HUDEP-2 (cell line): ENCODE measurements at regions not wholly inside any gene's neighbourhood (a gene's known extent, or its start where the extent isn't known, plus 50 kb on each side); places are given as distances from the start of the nearest gene placed in this dataset.
"Not testable (repeated sequence)": the region's sequence is repeated elsewhere in the genome, so short reads cannot be mapped to it uniquely, and the experiment has no call there.

ENCODE experiments used
- DNase-seq, 76 experiments: peaks; one replicate each; lab custom pipeline; 2025; ENCODE audit not compliant: unreplicated experiment in 76 of 76; lab: John Stamatoyannopoulos, UW

DNA sequence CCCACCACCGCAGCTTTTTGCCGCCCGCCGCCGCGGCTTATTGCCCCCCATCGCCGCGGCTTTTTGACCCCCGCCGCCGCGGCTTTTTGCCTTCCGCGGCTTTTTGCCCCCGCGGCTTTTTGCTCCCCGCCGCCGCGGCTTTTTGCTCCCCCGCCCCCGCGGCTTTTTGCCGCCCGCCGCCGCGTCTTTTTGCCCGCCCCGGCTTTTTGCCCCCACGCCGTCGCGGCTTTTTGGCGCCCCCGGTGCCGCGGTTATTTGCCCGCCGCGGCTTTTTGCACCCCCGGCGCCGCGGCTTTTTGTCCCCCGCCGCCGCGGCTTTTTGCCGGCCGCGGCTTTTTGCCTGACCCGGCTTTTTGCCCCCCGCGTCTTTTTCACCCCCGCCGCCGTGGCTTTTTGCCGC is 3061.8 kb upstream of the TEKT4 start:
- not testable (repeated sequence) for DNase-seq

DNA sequence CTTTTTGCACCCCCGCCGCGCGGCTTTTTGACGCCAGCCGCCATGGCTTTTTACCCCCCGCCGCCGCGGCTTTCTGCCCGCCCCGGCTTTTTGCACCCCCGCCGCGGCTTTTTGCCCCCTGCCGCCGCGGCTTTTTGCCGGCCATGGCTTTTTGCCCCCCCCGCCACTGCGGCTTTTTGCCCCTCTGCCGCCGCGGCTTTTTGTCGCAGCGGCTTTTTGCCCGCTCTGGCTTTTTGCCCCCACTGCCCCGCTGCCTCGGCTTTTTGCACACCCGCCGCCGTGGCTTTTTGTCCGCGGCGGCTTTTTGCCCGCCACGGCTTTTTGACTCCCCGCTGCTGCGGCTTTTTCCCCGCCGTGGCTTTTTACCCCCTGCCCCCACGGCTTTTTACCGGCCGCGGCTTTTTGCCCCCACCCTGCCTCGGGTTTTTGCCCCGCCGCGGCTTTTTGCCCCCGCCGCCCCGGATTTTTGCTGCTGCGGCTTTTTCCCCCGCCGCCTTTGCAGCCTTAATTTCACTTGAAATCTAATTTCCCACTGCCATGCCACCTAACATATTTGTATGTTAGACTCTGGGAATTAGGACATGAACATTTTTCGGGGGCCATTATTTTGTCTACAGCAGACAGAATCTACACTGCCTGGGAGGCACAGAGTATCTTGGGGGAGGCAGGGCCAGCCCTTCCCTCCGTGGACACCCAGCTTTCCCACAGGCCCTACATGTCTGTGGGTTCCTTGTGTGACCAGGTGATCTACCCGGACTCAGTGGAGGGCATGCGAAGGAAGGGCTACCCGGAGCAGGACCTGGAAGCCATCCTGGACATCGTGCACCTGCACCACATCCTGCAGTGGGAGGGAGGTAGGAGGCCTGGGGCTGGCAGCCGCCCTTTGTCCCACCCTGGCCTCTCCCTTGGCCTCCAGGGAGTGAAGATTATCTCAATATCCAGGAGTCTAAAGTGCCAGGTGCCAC is 3031.0 kb upstream of the TEKT4 start:
- DNase-seq = no peak

DNA sequence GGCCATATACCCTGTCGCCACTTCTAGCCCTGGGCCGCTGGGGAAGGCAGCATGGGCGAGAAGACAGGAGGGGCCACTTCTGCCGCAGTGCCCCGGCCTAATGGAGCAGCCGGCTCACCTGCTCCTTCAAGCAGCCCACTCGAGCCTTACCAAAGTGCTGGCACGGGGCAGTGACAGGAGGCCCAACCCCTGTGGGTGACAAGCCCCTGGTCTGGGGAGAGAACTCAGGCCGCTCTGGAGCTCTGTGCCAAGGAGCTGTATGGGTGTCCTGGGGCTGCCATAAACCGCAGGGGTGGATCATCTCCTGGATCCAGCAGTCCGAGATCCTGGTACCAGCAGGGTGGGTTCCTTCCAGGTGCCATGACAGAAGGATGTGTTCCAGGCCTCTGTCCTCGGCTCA is 3029.0 kb upstream of the TEKT4 start:
- not testable (repeated sequence) for DNase-seq

DNA sequence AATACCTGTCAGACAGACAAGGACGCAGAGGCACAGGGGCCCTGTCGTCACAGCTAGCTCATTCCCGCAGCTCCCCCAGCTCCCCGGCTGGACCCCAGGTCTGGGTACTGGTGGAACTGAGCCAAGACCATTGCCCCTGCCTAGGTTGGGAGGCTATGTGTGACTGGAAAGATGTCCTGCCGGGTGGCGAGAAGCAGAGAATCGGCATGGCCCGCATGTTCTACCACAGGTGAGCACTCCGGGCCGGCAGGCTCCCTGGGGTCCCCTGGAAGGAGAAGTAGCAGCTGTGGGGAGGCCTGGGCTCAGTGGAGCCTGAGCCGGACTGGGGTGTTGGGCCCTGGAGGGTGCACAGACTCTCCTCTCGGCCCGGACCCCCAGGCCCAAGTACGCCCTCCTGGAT is 3028.3 kb upstream of the TEKT4 start:
- not testable (repeated sequence) for DNase-seq

DNA sequence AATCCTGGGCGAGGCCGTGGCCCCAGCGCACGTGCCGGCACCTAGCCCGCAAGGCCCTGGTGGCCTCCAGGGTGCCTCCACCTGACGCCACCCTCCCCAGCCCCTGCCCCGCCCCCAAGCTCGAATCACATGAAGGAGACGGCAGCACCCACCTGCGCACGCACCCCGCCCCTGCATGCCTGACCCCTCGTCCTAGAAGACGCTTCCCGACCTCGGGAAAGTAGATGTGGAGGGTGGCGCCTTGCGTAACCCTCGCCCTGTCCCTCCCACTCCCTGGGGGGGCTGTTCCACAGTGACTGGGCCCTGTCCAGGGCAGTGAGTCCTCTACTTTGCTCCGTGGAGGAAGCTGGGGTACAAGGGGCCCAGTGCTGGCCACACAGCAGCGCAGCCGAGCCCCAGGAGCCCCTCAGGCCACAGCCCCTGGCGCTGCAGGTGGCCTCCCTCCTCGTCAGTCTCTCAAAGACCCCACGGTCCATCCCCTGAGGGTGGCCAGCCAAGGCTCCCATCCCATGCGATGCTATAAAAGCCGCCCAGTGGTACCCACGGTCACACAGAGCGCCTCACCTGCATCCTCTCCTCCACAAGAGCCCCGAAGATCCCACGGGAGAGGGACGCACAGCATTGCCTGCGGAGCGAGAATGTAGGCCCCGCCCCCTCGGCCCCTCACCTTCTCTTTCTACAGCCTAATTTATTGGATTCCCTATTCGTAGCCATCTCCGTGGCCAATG is 3027.3 kb upstream of the TEKT4 start:
- DNase-seq = not testable (repeated sequence)

DNA sequence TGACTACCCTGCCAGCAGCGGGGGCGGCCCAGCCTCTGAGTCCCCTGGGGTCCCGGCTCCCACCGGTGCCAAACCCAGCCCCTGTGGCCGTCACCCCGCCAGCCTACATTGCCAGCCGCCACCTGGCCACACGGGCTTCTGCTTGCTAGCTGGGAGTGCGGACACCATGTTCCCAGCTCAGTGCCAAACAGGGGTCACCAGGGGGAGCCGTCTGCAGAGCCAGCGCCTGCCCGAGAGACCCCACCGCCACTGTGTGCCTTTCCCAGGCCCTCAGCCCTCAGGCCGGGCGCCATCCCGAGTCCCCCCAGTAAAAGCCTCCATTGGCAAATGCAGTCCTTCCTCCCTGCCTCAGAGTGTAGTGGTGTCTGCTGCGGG is 3026.8 kb upstream of the TEKT4 start:
- DNase-seq = not testable (repeated sequence)

DNA sequence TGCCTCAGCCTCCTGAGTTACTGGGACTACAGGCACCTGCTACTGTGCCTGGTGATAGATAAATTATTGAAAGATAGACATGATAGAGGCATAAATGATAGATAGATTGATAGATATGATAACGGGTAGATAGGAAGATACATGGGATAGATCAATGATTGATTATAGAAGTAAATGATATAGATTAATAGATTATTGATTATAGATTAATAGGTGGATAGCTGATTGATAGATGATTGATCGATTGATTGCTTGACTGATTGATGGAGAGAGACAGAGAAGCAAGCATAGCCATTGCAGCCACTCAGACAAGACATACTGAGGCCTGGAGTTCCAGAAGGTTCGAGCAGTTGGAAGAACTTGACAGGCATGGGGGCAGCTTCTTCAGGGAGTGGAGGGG is 3024.8 kb upstream of the TEKT4 start:
- DNase-seq = not testable (repeated sequence)

DNA sequence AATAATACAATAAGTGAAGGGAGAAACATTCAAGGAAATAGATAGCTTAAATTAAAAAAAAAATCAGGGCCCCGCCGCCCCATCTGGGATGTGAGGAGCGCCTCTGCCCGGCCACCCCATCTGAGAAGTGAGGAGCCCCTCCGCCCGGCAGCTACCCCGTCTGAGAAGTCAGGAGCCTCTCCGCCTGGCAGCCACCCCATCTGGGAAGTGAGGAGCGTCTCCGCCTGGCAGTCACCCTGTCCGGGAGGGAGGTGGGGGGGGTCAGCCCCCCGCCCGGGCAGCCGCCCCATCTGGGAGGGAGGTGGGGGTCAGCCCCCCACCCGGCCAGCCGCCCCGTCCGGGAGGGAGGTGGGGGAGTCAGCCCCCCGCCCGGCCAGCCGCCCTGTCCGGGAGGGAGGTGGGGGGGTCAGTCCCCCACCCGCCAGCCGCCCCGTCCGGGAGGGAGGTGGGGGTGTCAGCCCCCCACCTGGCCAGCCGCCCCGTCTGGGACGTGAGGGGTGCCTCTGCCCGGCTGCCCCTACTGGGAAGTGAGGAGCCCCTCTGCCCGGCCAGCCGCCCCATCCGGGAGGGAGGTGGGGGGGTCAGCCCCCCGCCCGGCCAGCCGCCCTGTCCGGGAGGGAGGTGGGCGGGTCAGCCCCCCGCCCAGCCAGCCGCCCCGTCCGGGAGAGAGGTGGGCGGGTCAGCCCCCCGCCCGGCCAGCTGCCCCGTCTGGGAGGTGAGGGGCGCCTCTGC is 3019.4 kb upstream of the TEKT4 start:
- DNase-seq = not testable (repeated sequence)

DNA sequence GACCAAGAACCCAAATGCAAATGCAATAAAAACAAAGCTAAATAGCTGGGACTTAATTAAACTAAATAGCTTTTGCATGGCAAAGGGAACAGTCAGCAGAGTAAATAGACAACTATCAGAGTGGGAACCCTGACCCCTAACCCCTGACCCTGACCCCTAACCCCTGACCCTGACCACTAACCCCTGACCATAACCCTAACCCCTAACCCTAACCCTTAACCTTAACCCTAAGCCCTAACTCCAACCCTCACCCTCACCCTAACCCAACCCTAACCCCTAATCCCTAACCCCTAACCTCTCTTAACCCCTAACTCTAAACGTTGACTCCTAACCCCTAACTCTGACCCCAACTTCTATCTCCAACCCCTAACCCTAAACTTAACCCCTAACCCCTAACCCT is 3014.3 kb upstream of the TEKT4 start:
- DNase-seq = not testable (repeated sequence)

DNA sequence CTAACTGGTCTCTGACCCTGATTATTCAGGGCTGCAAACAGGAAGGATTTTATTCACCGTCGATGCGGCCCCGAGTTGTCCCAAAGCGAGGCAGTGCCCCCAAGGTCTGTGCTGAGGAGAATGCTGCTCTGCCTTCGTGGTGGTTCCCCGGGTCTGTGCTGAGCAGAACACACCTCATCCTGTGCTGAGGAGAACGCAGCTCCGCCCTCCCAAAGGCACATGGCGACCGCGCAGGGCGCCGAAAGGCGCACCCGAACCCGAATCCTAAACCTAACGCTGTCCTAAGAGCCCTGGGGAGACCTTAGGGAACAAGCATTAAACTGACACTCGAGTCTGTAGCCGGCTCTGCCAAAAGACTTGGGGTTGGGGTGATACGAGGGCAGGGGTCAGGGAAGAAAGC is 3013.5 kb upstream of the TEKT4 start:
- not testable (repeated sequence) for DNase-seq

DNA sequence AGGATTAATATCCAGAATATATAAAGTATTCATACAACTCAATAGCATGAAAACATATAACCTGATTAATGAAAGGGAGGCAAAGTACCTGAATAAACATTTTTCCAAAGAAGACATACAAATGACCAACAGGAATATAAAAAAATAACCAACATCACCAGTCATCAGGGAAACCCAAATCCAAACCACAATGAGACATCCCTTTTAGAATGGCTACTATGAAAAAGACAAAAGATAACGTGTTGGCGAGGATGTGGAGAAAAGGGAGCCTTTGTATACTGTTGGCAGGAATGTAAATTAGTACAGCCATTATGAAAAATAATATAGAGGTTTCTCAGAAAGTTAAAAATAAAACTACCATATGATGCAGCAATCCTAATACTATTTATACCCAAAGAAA is 2999.5 kb upstream of the TEKT4 start:
- not testable (repeated sequence) for DNase-seq

DNA sequence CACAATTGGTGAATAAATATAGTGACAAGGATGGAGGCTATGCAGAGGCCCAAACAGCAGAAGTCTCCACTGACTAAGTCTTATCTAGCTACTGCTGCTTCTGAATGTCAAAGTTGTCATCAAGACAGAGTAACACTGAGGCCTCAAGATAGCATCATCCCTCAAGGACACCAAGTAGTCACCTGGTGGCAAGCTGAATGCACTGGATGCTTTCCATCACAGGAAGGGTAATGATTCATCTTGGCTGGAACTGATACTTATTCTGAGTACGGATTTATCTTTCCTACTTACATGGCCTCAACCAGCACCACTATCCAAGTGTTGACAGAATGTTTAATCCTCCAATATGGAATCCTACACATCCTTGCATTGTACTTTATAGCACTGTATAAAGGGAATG is 2997.8 kb upstream of the TEKT4 start:
- DNase-seq = not testable (repeated sequence)

DNA sequence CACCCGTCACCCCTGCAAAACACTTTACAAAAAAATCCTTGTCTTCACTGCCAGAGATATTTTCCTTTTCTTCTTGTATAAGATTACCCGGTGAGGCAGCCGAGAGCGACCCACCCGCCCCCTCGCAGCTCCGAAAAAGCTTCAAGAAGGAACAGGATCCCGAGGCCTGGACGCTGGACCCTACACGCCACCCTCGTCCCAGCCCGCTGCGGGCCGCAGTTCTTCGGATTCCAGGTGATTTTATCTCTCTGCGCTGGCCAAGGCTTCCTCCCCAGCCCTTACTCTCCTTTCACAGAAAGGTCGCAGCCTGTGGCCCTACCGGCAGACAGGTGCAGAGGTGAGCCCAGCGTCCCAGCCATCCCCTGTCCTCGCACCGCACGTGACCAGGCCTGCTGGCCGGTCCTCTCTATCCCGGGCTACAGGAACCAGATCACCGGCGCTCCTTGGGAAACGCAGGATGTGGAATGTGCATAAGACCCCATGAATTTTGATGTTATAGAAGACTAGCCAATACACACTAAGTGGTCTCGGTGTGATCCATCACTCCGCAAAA is 2993.5 kb upstream of the TEKT4 start:
- not testable (repeated sequence) for DNase-seq

DNA sequence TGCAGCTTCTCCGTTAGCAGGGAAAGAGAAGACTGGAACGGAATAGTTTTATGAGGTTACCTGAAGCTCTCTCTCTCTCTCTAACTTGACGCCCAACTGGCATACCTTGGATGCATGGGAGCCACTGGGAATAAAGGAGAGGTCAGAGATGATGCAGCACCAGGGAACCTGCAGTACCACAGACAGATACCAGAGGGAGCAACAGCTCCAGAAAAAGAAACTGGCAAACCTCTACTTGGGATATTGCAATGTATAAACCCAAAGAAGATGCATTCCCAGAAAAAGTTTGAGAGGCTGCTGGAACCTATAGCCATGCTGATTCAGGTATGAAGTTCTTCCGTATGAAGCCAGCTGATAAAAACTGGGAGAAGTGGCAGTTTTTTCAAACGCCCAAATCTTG is 2976.1 kb upstream of the TEKT4 start:
- not testable (repeated sequence) for DNase-seq

DNA sequence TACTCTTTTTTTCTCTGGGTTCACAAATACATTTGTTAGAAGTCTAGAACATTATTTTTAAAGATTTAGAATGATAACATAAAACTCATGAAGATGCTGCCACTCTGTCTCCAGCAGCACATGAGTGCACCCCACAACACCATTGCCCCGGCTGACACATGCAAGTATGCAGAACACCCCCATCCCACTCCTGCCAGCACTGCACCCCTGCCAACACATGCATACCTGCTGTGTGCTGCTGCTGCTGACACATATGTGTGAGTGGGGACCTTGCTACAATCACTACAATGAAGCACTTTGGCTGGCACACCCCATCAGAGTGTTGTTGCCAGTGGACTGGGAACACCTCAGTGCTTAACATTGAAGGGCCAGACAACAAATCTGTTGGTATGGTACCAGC is 2953.6 kb upstream of the TEKT4 start:
- DNase-seq = not testable (repeated sequence)
